HCT116 (cell line): ENCODE measurements at regions not wholly inside any gene's neighbourhood (a gene's known extent, or its start where the extent isn't known, plus 50 kb on each side); places are given as distances from the start of the nearest gene placed in this dataset.

ENCODE experiments used
- ATAC-seq: fragments of 200-7000 bp; cut with Tn5 transposase; 2 replicates; pipeline ENCODE4 v1.9.1; 2020; ENCODE audit warnings: mild to moderate bottlenecking, moderate library complexity
- BruUV-seq: library from RNA; stranded (reverse); fragments of 400-500 nt; replicated peaks from 2 replicates; lab custom pipeline; 2021; lab: Mats Ljungman, UMichigan
- CTCF ChIA-PET: fragments of 300-600 bp; sonication (Branson Sonifier 250); formaldehyde crosslinking; loops from one replicate; lab custom pipeline; 2021; ENCODE audit warnings: antibody characterized with exemption; lab: Charles Lee
- POLR2A ChIA-PET: fragments of 300-600, 350-600 bp; sonication (Branson Sonifier 250); formaldehyde crosslinking; loops from one replicate; lab custom pipeline; 2021; ENCODE audit warnings: antibody characterized with exemption; lab: Charles Lee
- RAD21 ChIA-PET, 2 experiments: fragments of 300-600 bp; sonication (Branson Sonifier 250); formaldehyde crosslinking; loops; one replicate each; lab custom pipeline; 2023; ENCODE audit warnings: low total read pairs in 2 of 2; ENCODE audit not compliant: uncharacterized antibody in 2 of 2, unreplicated experiment in 2 of 2, low non-redundant PET in 1 of 2; lab: Charles Lee
- DNase-seq: peaks from one replicate; pipeline ENCODE4 v3.0.0-alpha.2; 2010; ENCODE audit warnings: low read depth, low spot score
- H2AFZ ChIP-seq: fragments of 200-600 bp; shearing (Covaris generic), sonication (generic); 2 replicates; pipeline ENCODE4 v1.6.1; 2017; ENCODE audit warnings: low read depth, mixed run types, mixed read lengths, antibody characterized with exemption, low read length; ENCODE audit not compliant: poor library complexity, severe bottlenecking
- H3K27ac ChIP-seq: 2 replicates; pipeline ENCODE4 v1.5.1; 2012; ENCODE audit warnings: low read depth, low read length
- H3K27me3 ChIP-seq: fragments of 200-600 bp; sonication (generic); 2 replicates; pipeline ENCODE4 v1.6.1; 2016; ENCODE audit warnings: mixed run types, low read length, mixed read lengths; ENCODE audit not compliant: insufficient read depth
- H3K36me3 ChIP-seq, 2 experiments: fragments of 200-500 bp in 1 of 2; fragments of 200-600 bp in 1 of 2; sonication (Bioruptor generic) in 1 of 2; sonication (generic) in 1 of 2; 2 replicates each; pipeline versions ENCODE4 v1.5.1 to v1.6.1; 2014 to 2016; ENCODE audit warnings: low read length in 2 of 2, inconsistent platforms in 1 of 2, mixed read lengths in 1 of 2, mixed run types in 1 of 2; ENCODE audit not compliant: insufficient read depth in 2 of 2, control insufficient read depth in 1 of 2
- H3K4me1 ChIP-seq, 2 experiments: fragments of 200-600 bp in 1 of 2; sonication (generic) in 1 of 2; 2 replicates each; pipeline versions ENCODE4 v1.5.1 to v1.6.1; 2012 to 2017; ENCODE audit warnings: low read length in 2 of 2, inconsistent platforms in 1 of 2, mild to moderate bottlenecking in 1 of 2, mixed read lengths in 1 of 2, mixed run types in 1 of 2, moderate library complexity in 1 of 2; ENCODE audit not compliant: insufficient read depth in 2 of 2, control insufficient read depth in 1 of 2
- H3K4me2 ChIP-seq: fragments of 200-600 bp; sonication (generic); 2 replicates; pipeline ENCODE4 v1.6.1; 2017; ENCODE audit warnings: mixed run types, low read length, mixed read lengths
- H3K4me3 ChIP-seq, 2 experiments: fragments of 200-600 bp in 1 of 2; sonication (generic) in 1 of 2; replicated peaks in 1 of 2; 2 replicates each; pipeline ENCODE4 v1.5.1; 2011 to 2016; ENCODE audit warnings: low read length in 2 of 2, control low read depth in 1 of 2, low read depth in 1 of 2, mild to moderate bottlenecking in 1 of 2, mixed read lengths in 1 of 2, mixed run types in 1 of 2
- H3K79me2 ChIP-seq: fragments of 200-600 bp; sonication (generic); 2 replicates; pipeline ENCODE4 v1.6.1; 2017; ENCODE audit warnings: mild to moderate bottlenecking, mixed run types, low read length, moderate library complexity, mixed read lengths; ENCODE audit not compliant: insufficient read depth
- H3K9ac ChIP-seq: fragments of 200-600 bp; sonication (generic); 2 replicates; pipeline ENCODE4 v1.6.1; 2016; ENCODE audit warnings: low read length, mixed read lengths
- H3K9me2 ChIP-seq: fragments of 200-600 bp; sonication (generic), shearing (Covaris generic); 2 replicates; pipeline ENCODE4 v1.6.1; 2017; ENCODE audit warnings: mixed run types, mild to moderate bottlenecking, moderate library complexity; ENCODE audit not compliant: insufficient read depth
- H3K9me3 ChIP-seq, 2 experiments: fragments of 200-500 bp in 1 of 2; fragments of 200-600 bp in 1 of 2; sonication (Bioruptor generic) in 1 of 2; sonication (generic) in 1 of 2; 2 replicates each; pipeline ENCODE4 v1.6.1; 2014 to 2017; ENCODE audit warnings: low read length in 2 of 2, mixed read lengths in 2 of 2, inconsistent platforms in 1 of 2, low read depth in 1 of 2, mild to moderate bottlenecking in 1 of 2, mixed run types in 1 of 2, moderate library complexity in 1 of 2; ENCODE audit not compliant: control insufficient read depth in 1 of 2, insufficient read depth in 1 of 2
- H4K20me1 ChIP-seq: fragments of 200-600 bp; sonication (generic), shearing (Covaris generic); 2 replicates; pipeline ENCODE4 v1.6.1; 2017; ENCODE audit warnings: mixed run types, mild to moderate bottlenecking, moderate library complexity; ENCODE audit not compliant: insufficient read depth
- EGR1 ChIP-seq: IDR thresholded peaks from 2 replicates; pipeline ENCODE4 v1.6.1; 2012; ENCODE audit warnings: low read depth
- ELF1 ChIP-seq: IDR thresholded peaks from 2 replicates; pipeline ENCODE4 v1.6.1; 2012; ENCODE audit warnings: low read depth, borderline replicate concordance
- EZH2phosphoT487 ChIP-seq: fragments of 200-600 bp; IDR thresholded peaks from 2 replicates; pipeline ENCODE4 v1.6.1; 2018; ENCODE audit warnings: antibody characterized with exemption, borderline replicate concordance
- FOSL1 ChIP-seq: IDR thresholded peaks from 2 replicates; pipeline ENCODE4 v1.6.1; 2012; ENCODE audit warnings: low read depth
- SP1 ChIP-seq: IDR thresholded peaks from 2 replicates; pipeline ENCODE4 v1.6.1; 2012; ENCODE audit warnings: low read depth
- SRF ChIP-seq: IDR thresholded peaks from 2 replicates; pipeline ENCODE4 v1.6.1; 2012; ENCODE audit warnings: low read depth
- ZNF274 ChIP-seq: fragments of 200-500 bp; sonication (Bioruptor generic); IDR thresholded peaks from 2 replicates; pipeline ENCODE4 v1.6.1; 2014; ENCODE audit warnings: mild to moderate bottlenecking, low read depth, low read length, inconsistent platforms
- intact Hi-C: fragments of 100-400 bp; cut with micrococcal nuclease; formaldehyde crosslinking; loops from 2 replicates; pipeline ENCODE4 v1.10.0; 2022
- TF ChIP-seq, protein P1 (sequence below), 3 experiments: fragments of 200-600 bp in 1 of 3; sonication (generic) in 1 of 3; IDR thresholded peaks in 2 of 3; conservative IDR thresholded peaks in 1 of 3; 2 replicates each; pipeline ENCODE4 v1.5.1; 2012 to 2017; ENCODE audit warnings: low read depth in 2 of 3, low read length in 2 of 3, antibody characterized with exemption in 1 of 3, borderline replicate concordance in 1 of 3, control low read depth in 1 of 3, mild to moderate bottlenecking in 1 of 3, mixed read lengths in 1 of 3, mixed run types in 1 of 3, moderate library complexity in 1 of 3; ENCODE audit not compliant: insufficient read depth in 1 of 3
- TF ChIP-seq, protein P2 (sequence below): IDR thresholded peaks from 2 replicates; pipeline ENCODE4 v1.6.1; 2012; ENCODE audit warnings: low read depth
- TF ChIP-seq, protein P3 (sequence below): IDR thresholded peaks from 2 replicates; pipeline ENCODE4 v1.6.1; 2012
- TF ChIP-seq, protein P4 (sequence below): IDR thresholded peaks from 2 replicates; pipeline ENCODE4 v1.6.1; 2011; ENCODE audit warnings: mild to moderate bottlenecking, low read length, moderate library complexity; ENCODE audit not compliant: insufficient replicate concordance; ENCODE audit errors: extremely low read depth

DNA sequence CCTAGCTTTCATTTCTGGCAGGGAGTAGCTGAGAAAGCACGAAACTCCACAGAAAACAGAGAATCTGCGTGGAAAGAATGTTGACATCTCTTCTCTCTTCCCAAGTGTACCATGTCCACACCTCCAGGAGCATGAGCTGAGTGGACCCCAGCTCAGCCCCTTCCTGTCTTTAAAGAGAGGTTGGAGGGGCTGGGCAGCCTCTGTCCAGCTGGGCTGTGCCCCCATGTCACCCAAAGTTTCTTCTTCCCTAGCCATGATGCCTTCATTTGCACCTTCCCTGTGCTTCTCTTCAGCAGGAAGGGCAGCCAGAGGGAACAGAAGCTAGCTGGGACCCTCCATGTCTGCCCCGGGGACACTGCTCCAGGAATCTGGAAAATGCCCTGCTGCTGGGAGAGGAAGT lies 655.0 kb upstream of the DEFB115 start:
- H3K27me3 ChIP-seq = 0 out of 2 replicates have a peak, but pooled peaks cover under 1% of the 10 kb centered on the region
- H3K36me3 ChIP-seq = no peaks in the 10 kb centered on the region
- no peaks in the 10 kb centered on the region for H4K20me1 ChIP-seq
- peaks cover 0 to 4% of the 10 kb centered on the region in 2 experiments; a peak in 1 of 4 replicates for H3K9me3 ChIP-seq
- ATAC-seq (no peak), DNase-seq (no peak)
- H2AFZ ChIP-seq = no peak overlapping the region
- no peak overlapping the region for H3K27ac ChIP-seq
- no peak overlapping the region for H3K4me2 ChIP-seq
- ChIA-PET POLR2A (no interaction called here), RAD21 (no interaction called here), CTCF (no interaction called here)
- H3K9me2 ChIP-seq = no peaks in the 10 kb centered on the region
- no peaks in the 10 kb centered on the region for H3K79me2 ChIP-seq
- BruUV-seq = no TSS peak
- no peak overlapping the region for H3K9ac ChIP-seq
- no peak overlapping the region for H3K4me3 ChIP-seq
- no peaks in the 10 kb centered on the region for H3K4me1 ChIP-seq
- intact Hi-C loops = no loop called here
- no peak for TF ChIP-seq FOSL1
- TF ChIP-seq, protein P1, sequence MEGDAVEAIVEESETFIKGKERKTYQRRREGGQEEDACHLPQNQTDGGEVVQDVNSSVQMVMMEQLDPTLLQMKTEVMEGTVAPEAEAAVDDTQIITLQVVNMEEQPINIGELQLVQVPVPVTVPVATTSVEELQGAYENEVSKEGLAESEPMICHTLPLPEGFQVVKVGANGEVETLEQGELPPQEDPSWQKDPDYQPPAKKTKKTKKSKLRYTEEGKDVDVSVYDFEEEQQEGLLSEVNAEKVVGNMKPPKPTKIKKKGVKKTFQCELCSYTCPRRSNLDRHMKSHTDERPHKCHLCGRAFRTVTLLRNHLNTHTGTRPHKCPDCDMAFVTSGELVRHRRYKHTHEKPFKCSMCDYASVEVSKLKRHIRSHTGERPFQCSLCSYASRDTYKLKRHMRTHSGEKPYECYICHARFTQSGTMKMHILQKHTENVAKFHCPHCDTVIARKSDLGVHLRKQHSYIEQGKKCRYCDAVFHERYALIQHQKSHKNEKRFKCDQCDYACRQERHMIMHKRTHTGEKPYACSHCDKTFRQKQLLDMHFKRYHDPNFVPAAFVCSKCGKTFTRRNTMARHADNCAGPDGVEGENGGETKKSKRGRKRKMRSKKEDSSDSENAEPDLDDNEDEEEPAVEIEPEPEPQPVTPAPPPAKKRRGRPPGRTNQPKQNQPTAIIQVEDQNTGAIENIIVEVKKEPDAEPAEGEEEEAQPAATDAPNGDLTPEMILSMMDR (IDR thresholded peaks at IDR 0.05 in 2 of 3, conservative IDR thresholded peaks at IDR 0.05 in 1 of 3; ENCODE audit: borderline replicate concordance in 1 of 3, insufficient read depth in 1 of 3, low read depth in 2 of 3, low read length in 2 of 3) = no peak
- TF ChIP-seq, protein P2, sequence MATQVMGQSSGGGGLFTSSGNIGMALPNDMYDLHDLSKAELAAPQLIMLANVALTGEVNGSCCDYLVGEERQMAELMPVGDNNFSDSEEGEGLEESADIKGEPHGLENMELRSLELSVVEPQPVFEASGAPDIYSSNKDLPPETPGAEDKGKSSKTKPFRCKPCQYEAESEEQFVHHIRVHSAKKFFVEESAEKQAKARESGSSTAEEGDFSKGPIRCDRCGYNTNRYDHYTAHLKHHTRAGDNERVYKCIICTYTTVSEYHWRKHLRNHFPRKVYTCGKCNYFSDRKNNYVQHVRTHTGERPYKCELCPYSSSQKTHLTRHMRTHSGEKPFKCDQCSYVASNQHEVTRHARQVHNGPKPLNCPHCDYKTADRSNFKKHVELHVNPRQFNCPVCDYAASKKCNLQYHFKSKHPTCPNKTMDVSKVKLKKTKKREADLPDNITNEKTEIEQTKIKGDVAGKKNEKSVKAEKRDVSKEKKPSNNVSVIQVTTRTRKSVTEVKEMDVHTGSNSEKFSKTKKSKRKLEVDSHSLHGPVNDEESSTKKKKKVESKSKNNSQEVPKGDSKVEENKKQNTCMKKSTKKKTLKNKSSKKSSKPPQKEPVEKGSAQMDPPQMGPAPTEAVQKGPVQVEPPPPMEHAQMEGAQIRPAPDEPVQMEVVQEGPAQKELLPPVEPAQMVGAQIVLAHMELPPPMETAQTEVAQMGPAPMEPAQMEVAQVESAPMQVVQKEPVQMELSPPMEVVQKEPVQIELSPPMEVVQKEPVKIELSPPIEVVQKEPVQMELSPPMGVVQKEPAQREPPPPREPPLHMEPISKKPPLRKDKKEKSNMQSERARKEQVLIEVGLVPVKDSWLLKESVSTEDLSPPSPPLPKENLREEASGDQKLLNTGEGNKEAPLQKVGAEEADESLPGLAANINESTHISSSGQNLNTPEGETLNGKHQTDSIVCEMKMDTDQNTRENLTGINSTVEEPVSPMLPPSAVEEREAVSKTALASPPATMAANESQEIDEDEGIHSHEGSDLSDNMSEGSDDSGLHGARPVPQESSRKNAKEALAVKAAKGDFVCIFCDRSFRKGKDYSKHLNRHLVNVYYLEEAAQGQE = no peak
- no peak for TF ChIP-seq ZNF274
- no peak for TF ChIP-seq SP1
- TF ChIP-seq ELF1 = no peak
- TF ChIP-seq, protein P3, sequence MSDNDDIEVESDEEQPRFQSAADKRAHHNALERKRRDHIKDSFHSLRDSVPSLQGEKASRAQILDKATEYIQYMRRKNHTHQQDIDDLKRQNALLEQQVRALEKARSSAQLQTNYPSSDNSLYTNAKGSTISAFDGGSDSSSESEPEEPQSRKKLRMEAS = no peak
- TF ChIP-seq, protein P4, sequence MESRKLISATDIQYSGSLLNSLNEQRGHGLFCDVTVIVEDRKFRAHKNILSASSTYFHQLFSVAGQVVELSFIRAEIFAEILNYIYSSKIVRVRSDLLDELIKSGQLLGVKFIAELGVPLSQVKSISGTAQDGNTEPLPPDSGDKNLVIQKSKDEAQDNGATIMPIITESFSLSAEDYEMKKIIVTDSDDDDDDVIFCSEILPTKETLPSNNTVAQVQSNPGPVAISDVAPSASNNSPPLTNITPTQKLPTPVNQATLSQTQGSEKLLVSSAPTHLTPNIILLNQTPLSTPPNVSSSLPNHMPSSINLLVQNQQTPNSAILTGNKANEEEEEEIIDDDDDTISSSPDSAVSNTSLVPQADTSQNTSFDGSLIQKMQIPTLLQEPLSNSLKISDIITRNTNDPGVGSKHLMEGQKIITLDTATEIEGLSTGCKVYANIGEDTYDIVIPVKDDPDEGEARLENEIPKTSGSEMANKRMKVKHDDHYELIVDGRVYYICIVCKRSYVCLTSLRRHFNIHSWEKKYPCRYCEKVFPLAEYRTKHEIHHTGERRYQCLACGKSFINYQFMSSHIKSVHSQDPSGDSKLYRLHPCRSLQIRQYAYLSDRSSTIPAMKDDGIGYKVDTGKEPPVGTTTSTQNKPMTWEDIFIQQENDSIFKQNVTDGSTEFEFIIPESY = no peak
- TF ChIP-seq EZH2phosphoT487 = no peak
- no peak for TF ChIP-seq EGR1
- TF ChIP-seq SRF = no peak
